MCF 10A (cell line): ENCODE measurements at regions not wholly inside any gene's neighbourhood (a gene's known extent, or its start where the extent isn't known, plus 50 kb on each side); places are given as distances from the start of the nearest gene placed in this dataset.
A peak's percentile ranks its signal among the peaks of the same experiment; 100 is the strongest.

Experiments
- BruUV-seq: library from RNA; stranded (reverse); fragments of 400-500 nt; replicated peaks from 2 replicates; lab custom pipeline; 2021; lab: Mats Ljungman, UMichigan
- CTCF ChIA-PET: fragments of 300-600 bp; sonication (Branson Sonifier 250); formaldehyde crosslinking; extraction: SDS; loops from one replicate; lab custom pipeline; 2021; ENCODE audit warnings: antibody characterized with exemption, inconsistent platforms; lab: Yijun Ruan, JAX
- POLR2A ChIA-PET: fragments of 300-600, 350-650 bp; sonication (Branson Sonifier 250); formaldehyde crosslinking; extraction: SDS; loops from one replicate; lab custom pipeline; 2020; ENCODE audit warnings: antibody characterized with exemption, inconsistent platforms; lab: Yijun Ruan, JAX
- DNase-seq: peaks from one replicate; pipeline ENCODE4 v3.0.0-alpha.2; 2018; ENCODE audit not compliant: unreplicated experiment
- H3K27ac Mint-ChIP-seq: one replicate; pipeline ENCODE4 v1.8.0; 2022; ENCODE audit warnings: mild to moderate bottlenecking, low read depth, mixed read lengths; ENCODE audit not compliant: unreplicated experiment
- H3K27me3 Mint-ChIP-seq: one replicate; pipeline ENCODE4 v1.8.0; 2022; ENCODE audit warnings: mixed read lengths; ENCODE audit not compliant: insufficient read depth, unreplicated experiment
- H3K36me3 Mint-ChIP-seq: one replicate; pipeline ENCODE4 v1.8.0; 2022; ENCODE audit warnings: mild to moderate bottlenecking, moderate library complexity, mixed read lengths; ENCODE audit not compliant: insufficient read depth, unreplicated experiment
- H3K4me1 Mint-ChIP-seq: one replicate; pipeline ENCODE4 v1.8.0; 2022; ENCODE audit warnings: mixed read lengths; ENCODE audit not compliant: insufficient read depth, unreplicated experiment
- H3K4me3 Mint-ChIP-seq: one replicate; pipeline ENCODE4 v1.8.0; 2022; ENCODE audit warnings: mild to moderate bottlenecking, moderate library complexity, mixed read lengths; ENCODE audit not compliant: unreplicated experiment
- H3K9me3 Mint-ChIP-seq: one replicate; pipeline ENCODE4 v1.8.0; 2022; ENCODE audit warnings: mixed read lengths; ENCODE audit not compliant: unreplicated experiment
- CTCF ChIP-seq: fragments of 200-600 bp; IDR thresholded peaks from one replicate; pipeline ENCODE4 v1.8.0; 2022; ENCODE audit warnings: antibody characterized with exemption, mild to moderate bottlenecking; ENCODE audit not compliant: unreplicated experiment
- intact Hi-C: fragments of 100-400 bp; cut with micrococcal nuclease; formaldehyde crosslinking; loops from 2 replicates; pipeline ENCODE4 v1.14.1; 2022

GRCh38 chr5:67400752-67401151 is 204.2 kb upstream of the CD180 start:
- Mint-ChIP-seq H3K27ac (no peak overlapping the region), H3K36me3 (peaks cover 6% of the 10 kb centered on the region), H3K4me1 (peaks cover 37% of the 10 kb centered on the region), H3K9me3 (peaks cover 8% of the 10 kb centered on the region), H3K27me3 (no peaks in the 10 kb centered on the region), H3K4me3 (no peak overlapping the region)
- CTCF ChIA-PET: interaction anchor here (0.6 to 1.2 kb wide), 2 partner anchors 16 to 151 kb away, joined by 3 to 4 read pairs; no protein-coding TSS in a partner anchor
- intact Hi-C loops: no loop called here
- BruUV-seq: no TSS peak
- POLR2A ChIA-PET: no interaction called here
- peak; percentile 9 for DNase-seq
- no peak for TF ChIP-seq CTCF

GRCh38 chr5:67395790-67396418 is 199.3 kb upstream of the CD180 start:
- Mint-ChIP-seq H3K4me3 (no peak overlapping the region), H3K4me1 (peaks cover 30% of the 10 kb centered on the region), H3K27ac (peak overlapping the region; percentile 77), H3K36me3 (peaks cover 6% of the 10 kb centered on the region), H3K27me3 (no peaks in the 10 kb centered on the region), H3K9me3 (no peaks in the 10 kb centered on the region)
- BruUV-seq: no TSS peak
- DNase-seq: peak; percentile 17
- peak; percentile 8 for TF ChIP-seq CTCF
- POLR2A ChIA-PET: interaction anchor here (0.6 to 1.8 kb wide), 3 partner anchors 9 to 150 kb away, joined by 3 to 5 read pairs (median 4); no protein-coding TSS in a partner anchor
- intact Hi-C loops: loop anchor here (1.0 to 2.0 kb wide), 2 partner anchors 150 to 857 kb away; no protein-coding TSS in a partner anchor
- CTCF ChIA-PET: no interaction called here

GRCh38 chr5:67393211-67393610 is 196.6 kb upstream of the CD180 start:
- no peak for DNase-seq
- Mint-ChIP-seq H3K4me1 (peaks cover 22% of the 10 kb centered on the region), H3K27me3 (no peaks in the 10 kb centered on the region), H3K36me3 (no peaks in the 10 kb centered on the region), H3K9me3 (no peaks in the 10 kb centered on the region), H3K4me3 (no peak overlapping the region), H3K27ac (peak overlapping the region; percentile 77)
- BruUV-seq: no TSS peak
- CTCF ChIA-PET: no interaction called here
- POLR2A ChIA-PET: no interaction called here
- intact Hi-C loops: no loop called here
- TF ChIP-seq CTCF: no peak

GRCh38 chr5:67390935-67391334 is 194.3 kb upstream of the CD180 start:
- no peak for TF ChIP-seq CTCF
- H3K27me3 Mint-ChIP-seq: no peaks in the 10 kb centered on the region
- intact Hi-C loops: no loop called here
- H3K4me1 Mint-ChIP-seq: peaks cover 22% of the 10 kb centered on the region
- no peak overlapping the region for H3K4me3 Mint-ChIP-seq
- no TSS peak for BruUV-seq
- H3K36me3 Mint-ChIP-seq: no peaks in the 10 kb centered on the region
- ChIA-PET POLR2A (no interaction called here), CTCF (no interaction called here)
- no peaks in the 10 kb centered on the region for H3K9me3 Mint-ChIP-seq
- DNase-seq: no peak
- no peak overlapping the region for H3K27ac Mint-ChIP-seq
